ENCODE measurements at regions not wholly inside any gene's neighbourhood (a gene's known extent, or its start where the extent isn't known, plus 50 kb on each side); places are given as distances from the start of the nearest gene placed in this dataset.

DNA sequence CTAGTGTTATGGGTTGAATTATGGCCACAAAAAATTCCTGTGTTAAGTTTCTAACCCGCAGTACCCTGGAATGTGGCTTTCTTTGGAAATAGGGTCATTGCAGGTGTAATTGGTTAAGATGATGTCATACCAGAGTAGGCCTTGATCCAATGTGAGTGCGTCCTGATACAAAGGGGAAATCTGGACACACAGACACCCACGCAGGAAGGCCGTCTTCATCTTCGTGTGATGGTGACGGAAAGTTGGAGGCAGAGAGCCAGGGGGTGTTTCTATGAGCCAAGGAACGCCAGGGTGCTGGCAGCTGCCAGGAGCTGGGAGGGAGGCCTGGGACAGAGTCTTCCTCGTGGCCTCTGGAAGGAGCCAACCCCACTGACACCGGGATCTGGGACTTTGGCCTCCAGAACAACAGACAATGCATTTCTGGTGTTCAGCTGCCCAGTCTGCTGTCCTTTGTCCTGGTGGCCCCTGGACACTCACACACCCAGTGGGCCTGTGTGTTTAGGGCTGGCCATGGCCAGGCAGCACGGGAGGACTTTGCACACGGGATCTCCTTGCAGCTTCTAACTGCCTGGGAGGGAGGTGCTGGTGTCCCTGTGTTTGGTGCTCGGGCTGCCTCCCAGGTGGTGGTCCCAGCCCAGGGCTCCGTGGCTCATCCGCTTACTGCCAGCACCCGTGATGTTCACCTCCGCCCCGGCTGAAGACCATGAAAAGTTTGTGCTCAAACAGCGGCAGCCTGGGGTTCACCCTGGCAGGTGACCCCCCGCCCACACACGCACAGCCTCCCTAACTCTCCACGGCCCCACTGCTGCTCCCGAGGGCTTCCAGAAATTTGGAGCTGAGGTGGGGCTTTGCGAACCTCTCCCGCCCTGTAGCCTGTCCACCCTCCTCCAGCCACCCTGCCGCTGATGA lies 53.4 kb upstream of the GATA5 start:
- TF ChIP-seq, protein P1, sequence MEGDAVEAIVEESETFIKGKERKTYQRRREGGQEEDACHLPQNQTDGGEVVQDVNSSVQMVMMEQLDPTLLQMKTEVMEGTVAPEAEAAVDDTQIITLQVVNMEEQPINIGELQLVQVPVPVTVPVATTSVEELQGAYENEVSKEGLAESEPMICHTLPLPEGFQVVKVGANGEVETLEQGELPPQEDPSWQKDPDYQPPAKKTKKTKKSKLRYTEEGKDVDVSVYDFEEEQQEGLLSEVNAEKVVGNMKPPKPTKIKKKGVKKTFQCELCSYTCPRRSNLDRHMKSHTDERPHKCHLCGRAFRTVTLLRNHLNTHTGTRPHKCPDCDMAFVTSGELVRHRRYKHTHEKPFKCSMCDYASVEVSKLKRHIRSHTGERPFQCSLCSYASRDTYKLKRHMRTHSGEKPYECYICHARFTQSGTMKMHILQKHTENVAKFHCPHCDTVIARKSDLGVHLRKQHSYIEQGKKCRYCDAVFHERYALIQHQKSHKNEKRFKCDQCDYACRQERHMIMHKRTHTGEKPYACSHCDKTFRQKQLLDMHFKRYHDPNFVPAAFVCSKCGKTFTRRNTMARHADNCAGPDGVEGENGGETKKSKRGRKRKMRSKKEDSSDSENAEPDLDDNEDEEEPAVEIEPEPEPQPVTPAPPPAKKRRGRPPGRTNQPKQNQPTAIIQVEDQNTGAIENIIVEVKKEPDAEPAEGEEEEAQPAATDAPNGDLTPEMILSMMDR (IDR thresholded peaks at IDR 0.05; ENCODE audit: low read depth, low read length), result no peak
- TF ChIP-seq EZH2phosphoT487 (IDR thresholded peaks at IDR 0.05; ENCODE audit: low read depth), result no peak
